ENCODE measurements at regions not wholly inside any gene's neighbourhood (a gene's known extent, or its start where the extent isn't known, plus 50 kb on each side); places are given as distances from the start of the nearest gene placed in this dataset.

DNA sequence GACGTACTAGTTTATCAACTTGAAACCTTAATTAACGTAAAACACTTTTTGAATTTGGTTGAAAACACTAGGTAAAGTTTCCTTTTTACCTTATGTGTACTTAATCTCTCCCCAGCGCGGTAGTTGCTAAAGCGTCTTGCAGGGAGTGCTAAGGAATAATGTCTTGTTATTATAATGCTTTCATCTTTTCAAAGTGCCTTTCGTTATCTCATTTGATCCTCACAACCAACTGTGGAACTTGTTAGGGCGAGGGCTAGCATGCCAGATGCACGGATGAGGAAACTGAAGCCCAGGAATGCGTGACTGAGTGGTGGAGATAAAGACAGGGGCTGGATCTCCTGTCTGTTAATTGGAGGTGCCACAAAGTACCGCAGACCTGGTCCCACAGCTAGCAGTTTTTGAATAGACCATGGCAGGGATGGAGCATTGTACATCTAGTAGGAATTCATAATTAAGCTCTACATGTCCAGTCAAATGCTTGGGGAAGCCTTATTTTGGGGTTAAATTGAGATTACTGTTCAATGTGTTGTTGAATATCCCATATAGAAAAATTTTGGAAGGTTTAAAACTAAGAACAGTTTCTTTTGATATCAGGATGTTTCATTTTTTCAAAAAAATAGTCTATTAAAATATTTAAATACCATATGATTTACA, 234.3 kb downstream of the SH2D4B start:
- in situ Hi-C loops (cut with HindIII; ENCODE audit: low pct_unique_long_range_greater_than_20kb, low sequenced_read_pairs) (no loop called here), intact Hi-C loops (cut with micrococcal nuclease; ENCODE audit: unreplicated experiment) (no loop called here)
- CTCF ChIA-PET: no interaction called here
- no peak for ATAC-seq
- 0 out of 2 replicates have a peak, but pooled peaks cover 2% of the 10 kb centered on the region for H3K27me3 ChIP-seq (ENCODE audit: control insufficient read depth, insufficient read depth, low read length)
- POLR2A ChIA-PET: no interaction called here
- H3K9me3 ChIP-seq (ENCODE audit: control insufficient read depth, insufficient read depth, low read depth, low read length): no peaks in the 10 kb centered on the region
- H3K4me1 ChIP-seq (ENCODE audit: control insufficient read depth, insufficient read depth, low read length): no peaks in the 10 kb centered on the region
- no TSS peak for BruUV-seq (replicated peaks)
- H3K4me3 ChIP-seq (ENCODE audit: low read depth in 2 of 2, low read length in 2 of 2): no peak overlapping the region
- TF ChIP-seq, protein P1, sequence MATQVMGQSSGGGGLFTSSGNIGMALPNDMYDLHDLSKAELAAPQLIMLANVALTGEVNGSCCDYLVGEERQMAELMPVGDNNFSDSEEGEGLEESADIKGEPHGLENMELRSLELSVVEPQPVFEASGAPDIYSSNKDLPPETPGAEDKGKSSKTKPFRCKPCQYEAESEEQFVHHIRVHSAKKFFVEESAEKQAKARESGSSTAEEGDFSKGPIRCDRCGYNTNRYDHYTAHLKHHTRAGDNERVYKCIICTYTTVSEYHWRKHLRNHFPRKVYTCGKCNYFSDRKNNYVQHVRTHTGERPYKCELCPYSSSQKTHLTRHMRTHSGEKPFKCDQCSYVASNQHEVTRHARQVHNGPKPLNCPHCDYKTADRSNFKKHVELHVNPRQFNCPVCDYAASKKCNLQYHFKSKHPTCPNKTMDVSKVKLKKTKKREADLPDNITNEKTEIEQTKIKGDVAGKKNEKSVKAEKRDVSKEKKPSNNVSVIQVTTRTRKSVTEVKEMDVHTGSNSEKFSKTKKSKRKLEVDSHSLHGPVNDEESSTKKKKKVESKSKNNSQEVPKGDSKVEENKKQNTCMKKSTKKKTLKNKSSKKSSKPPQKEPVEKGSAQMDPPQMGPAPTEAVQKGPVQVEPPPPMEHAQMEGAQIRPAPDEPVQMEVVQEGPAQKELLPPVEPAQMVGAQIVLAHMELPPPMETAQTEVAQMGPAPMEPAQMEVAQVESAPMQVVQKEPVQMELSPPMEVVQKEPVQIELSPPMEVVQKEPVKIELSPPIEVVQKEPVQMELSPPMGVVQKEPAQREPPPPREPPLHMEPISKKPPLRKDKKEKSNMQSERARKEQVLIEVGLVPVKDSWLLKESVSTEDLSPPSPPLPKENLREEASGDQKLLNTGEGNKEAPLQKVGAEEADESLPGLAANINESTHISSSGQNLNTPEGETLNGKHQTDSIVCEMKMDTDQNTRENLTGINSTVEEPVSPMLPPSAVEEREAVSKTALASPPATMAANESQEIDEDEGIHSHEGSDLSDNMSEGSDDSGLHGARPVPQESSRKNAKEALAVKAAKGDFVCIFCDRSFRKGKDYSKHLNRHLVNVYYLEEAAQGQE (IDR thresholded peaks at IDR 0.05; ENCODE audit: insufficient read depth in 1 of 2, low read depth in 2 of 2, low read length in 1 of 2): no peak
- TF ChIP-seq SIN3A (IDR thresholded peaks at IDR 0.05; ENCODE audit: borderline replicate concordance, insufficient read depth, low read depth, low read length): no peak
- no peak for TF ChIP-seq POLR2AphosphoS5 (IDR thresholded peaks at IDR 0.05; ENCODE audit: low read depth, low read length)
- TF ChIP-seq, protein P2, sequence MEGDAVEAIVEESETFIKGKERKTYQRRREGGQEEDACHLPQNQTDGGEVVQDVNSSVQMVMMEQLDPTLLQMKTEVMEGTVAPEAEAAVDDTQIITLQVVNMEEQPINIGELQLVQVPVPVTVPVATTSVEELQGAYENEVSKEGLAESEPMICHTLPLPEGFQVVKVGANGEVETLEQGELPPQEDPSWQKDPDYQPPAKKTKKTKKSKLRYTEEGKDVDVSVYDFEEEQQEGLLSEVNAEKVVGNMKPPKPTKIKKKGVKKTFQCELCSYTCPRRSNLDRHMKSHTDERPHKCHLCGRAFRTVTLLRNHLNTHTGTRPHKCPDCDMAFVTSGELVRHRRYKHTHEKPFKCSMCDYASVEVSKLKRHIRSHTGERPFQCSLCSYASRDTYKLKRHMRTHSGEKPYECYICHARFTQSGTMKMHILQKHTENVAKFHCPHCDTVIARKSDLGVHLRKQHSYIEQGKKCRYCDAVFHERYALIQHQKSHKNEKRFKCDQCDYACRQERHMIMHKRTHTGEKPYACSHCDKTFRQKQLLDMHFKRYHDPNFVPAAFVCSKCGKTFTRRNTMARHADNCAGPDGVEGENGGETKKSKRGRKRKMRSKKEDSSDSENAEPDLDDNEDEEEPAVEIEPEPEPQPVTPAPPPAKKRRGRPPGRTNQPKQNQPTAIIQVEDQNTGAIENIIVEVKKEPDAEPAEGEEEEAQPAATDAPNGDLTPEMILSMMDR (IDR thresholded peaks at IDR 0.05): no peak
- TF ChIP-seq TCF7L2 (IDR thresholded peaks at IDR 0.05; ENCODE audit: low read depth, low read length): no peak
- H3K27ac ChIP-seq (ENCODE audit: low read length): no peak overlapping the region
- DNase-seq (ENCODE audit: low read depth, low spot score): no peak
- H3K36me3 ChIP-seq (ENCODE audit: control insufficient read depth, insufficient read depth, low read length): no peaks in the 10 kb centered on the region

DNA sequence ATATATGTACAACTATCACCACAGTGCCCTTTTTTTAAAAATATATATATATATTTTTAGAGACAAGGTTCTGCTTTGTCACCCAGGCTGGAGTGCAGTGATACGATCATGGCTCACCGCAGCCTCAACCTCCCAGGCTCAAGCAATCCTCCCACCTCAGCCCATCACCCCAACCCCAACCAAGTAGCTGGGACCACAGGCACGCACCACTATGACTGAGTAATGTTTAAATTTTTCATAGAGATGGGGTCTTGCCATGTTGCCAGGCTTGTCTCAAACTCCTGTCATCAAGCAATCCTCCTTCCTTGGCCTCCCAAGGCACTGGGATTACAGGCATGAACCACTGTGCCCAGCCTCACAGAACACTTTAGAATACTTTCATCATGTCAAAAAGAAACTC, 234.9 kb downstream of the SH2D4B start:
- no peaks in the 10 kb centered on the region for H3K4me1 ChIP-seq (ENCODE audit: control insufficient read depth, insufficient read depth, low read length)
- no peaks in the 10 kb centered on the region for H3K9me3 ChIP-seq (ENCODE audit: control insufficient read depth, insufficient read depth, low read depth, low read length)
- TF ChIP-seq POLR2AphosphoS5 (IDR thresholded peaks at IDR 0.05; ENCODE audit: low read depth, low read length) (no peak), SIN3A (IDR thresholded peaks at IDR 0.05; ENCODE audit: borderline replicate concordance, insufficient read depth, low read depth, low read length) (no peak)
- TF ChIP-seq, protein P2 (IDR thresholded peaks at IDR 0.05): no peak
- ATAC-seq (no peak), DNase-seq (ENCODE audit: low read depth, low spot score) (no peak)
- ChIA-PET CTCF (no interaction called here), POLR2A (no interaction called here)
- no peak overlapping the region for H3K4me3 ChIP-seq (ENCODE audit: low read depth in 2 of 2, low read length in 2 of 2)
- H3K27me3 ChIP-seq (ENCODE audit: control insufficient read depth, insufficient read depth, low read length): 0 out of 2 replicates have a peak, but pooled peaks cover 2% of the 10 kb centered on the region
- no peak overlapping the region for H3K27ac ChIP-seq (ENCODE audit: low read length)
- H3K36me3 ChIP-seq (ENCODE audit: control insufficient read depth, insufficient read depth, low read length): no peaks in the 10 kb centered on the region
- BruUV-seq (replicated peaks): no TSS peak
- intact Hi-C loops (cut with micrococcal nuclease; ENCODE audit: unreplicated experiment): no loop called here
- in situ Hi-C loops (cut with HindIII; ENCODE audit: low pct_unique_long_range_greater_than_20kb, low sequenced_read_pairs): no loop called here

All from Panc1 (cell line).